NCI-H2227 (cell line): ENCODE measurements at regions not wholly inside any gene's neighbourhood (a gene's known extent, or its start where the extent isn't known, plus 50 kb on each side); places are given as distances from the start of the nearest gene placed in this dataset.

Experiments used
- DNase-seq: peaks from one replicate; lab custom pipeline; 2025; ENCODE audit not compliant: unreplicated experiment; lab: John Stamatoyannopoulos, UW

DNA sequence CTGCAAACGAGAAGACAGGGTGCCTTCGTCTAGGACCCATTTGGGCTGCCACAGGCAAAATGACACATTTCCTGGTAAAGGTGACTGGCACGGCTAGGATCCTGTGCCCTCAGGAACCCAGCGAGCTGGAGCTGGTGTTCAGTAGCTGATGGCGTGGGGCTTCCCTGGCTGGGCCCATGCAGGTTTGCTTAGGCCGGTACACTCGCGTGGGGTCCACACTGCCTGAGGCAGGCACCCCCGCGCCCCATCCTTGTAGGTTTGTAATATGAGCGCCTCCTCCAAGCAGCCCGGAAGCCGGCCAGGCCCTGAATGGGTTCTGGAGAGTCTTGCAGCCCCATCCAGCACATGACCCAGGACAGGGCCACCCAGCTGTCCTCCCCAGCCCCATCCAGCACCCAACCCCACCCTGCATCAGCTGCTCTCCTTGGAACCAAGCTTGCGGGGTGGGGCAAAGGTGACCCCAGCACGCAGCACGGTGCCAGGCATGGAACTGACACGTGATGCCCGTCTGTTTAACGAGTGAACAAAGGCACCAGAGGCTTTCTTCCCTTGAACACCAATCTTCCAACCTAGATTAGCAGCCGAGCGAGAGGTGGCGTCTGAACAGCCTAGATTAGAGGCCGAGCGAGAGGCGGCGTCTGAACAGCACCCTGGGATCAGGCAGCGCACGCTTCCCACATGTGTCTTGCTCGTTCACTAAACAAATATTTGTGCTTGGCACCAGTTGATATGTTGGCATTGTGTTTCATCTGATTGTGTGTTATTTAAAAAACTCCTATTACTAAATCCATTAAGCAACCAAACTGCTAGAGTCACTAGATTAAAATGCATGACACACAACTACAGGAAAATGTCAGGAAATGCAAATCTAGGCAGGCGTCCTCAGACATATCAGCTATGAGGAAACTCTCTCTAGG, 112.1 kb downstream of the DLL1 start:
- DNase-seq = no peak

DNA sequence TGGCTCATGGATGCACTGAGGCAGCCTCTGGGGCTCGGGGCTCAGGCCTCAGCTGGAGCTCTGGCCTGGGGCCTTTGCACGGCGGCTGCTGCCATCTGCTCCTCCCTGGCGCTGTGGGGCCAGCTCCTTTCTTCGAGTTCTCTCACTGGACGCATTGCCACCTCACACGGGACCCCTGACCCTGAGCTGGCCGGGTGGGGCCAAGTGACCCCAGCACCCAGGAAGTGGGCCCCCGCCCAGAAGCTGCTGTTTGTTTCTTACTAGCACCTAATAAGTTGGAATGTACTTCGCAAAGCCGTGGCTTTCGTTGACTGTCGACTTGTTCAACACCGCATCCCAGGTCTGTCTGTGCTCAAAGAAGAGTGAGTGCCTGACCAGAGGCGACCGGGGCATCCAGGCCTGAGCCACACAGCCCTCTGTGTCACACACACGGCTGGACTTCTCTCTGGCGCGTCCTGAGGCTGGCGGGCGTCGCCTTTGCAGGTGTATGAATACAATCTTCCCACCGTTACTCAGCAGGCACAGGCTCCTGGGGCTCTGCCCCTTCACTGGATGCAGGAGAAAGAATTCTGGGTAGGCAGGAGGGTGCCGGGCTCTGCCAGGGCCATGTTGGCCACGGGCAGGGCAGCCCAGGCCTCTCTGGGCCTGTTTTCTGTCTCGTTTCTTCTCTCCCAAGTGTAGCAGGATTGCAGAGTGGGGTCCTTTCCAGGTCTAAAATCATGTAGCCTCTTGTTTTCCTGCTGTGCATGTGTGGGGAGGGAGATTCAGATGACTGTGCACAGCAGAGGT, 112.9 kb downstream of the DLL1 start:
- no peak for DNase-seq

DNA sequence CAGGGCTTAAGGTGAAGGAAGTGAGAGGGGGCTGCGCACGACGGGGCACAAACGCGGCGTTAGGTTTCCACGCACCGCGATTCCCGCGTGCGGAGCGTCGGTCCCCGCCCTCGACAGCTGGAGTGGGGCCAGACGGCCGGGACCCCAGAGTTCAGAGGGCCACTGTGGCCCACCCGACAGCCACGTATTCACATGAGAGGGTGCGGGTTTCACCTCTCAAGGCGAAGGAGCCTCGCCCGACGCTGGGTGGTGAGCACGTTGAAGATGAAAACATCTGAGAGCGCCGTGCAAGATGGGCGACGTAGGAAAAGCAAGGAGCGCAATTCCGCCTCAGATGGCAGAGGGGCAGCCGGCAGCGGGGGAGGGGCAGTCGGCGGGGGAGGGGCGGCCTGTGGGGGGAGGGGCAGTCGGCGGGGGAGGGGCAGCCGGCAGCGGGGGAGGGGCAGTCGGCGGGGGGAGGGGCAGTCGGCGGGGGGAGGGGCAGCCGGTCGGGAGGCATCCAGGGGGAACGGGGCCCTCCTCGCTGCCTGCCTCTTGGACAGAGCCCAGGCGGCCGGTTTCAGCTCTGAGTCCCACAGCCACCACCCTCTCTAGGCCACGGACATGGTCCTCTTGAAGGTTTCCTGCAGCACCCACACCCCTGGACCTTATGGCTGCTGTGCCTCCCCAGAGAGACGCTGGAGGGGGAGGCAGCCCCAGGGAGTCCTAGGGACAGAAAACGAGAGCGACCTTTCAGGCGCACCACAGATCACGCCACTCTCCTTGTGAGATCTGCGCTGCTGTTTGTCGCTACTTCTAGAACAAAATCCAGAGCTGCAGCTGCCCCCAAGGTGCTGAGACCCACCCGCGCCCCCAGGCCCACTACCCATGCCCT, 113.7 kb downstream of the DLL1 start:
- peak; percentile 67 for DNase-seq

DNA sequence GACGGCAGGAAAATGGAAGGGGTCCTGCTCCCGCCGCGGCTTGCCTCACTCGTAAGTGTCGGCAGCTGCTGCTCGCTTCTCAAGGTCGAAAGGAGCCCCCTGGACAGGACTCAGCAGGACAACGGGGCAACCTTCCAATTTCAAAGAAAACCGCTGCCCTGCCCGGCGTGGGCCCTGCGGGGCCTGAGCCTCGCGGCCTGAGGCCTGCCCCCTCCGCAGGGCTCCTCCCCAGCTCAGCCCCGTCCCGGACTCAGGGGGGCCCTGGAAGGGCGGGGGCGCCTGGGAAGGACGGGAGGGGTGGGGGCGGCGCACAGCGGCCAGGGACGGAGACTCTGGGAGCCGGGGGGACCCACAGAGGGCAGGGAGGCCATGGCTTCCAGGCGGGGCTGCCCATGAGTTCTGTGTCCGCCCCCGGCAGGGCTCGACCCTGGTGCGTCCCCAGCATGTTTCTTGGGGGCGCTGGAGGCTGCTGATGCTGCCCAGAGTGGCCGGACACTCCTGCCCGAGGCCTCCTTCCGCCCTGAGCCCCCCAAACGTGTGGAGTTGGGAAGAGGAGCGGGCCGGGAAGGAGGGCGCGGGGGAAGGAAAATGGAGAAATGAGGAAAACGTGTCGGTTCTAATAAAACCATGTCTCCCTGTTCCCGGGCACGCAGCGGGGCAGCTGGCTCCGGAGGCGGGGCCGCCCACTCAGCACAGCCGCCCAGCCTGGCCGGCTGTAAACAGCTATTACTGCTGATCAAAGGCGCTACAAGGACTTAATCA, 114.6 kb downstream of the DLL1 start:
- peak; percentile 70 for DNase-seq

DNA sequence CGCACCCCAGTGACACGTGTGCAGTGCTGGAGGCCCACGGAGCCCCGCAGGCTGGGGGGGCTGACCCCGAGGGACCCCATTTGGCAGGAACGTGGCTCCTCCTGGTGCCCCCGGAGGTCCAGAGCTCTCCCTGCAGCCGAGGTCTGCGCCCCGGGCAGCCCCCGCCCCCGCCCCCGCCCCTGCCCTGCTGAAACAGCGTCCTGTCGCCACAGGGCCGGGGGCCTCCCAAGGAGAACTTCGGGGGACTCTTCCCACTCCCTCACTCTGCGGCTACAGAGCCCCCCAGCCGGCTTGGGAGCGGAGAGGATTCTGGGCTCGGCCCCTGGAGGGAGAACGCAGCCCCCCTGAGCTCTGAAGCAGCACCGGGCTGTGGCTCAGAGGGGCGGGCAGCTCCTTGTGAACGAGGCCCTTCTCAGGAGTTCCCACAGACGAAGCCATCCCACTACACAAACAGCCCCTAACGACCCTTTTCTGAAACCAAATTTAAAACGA, 115.2 kb downstream of the DLL1 start:
- no peak for DNase-seq

DNA sequence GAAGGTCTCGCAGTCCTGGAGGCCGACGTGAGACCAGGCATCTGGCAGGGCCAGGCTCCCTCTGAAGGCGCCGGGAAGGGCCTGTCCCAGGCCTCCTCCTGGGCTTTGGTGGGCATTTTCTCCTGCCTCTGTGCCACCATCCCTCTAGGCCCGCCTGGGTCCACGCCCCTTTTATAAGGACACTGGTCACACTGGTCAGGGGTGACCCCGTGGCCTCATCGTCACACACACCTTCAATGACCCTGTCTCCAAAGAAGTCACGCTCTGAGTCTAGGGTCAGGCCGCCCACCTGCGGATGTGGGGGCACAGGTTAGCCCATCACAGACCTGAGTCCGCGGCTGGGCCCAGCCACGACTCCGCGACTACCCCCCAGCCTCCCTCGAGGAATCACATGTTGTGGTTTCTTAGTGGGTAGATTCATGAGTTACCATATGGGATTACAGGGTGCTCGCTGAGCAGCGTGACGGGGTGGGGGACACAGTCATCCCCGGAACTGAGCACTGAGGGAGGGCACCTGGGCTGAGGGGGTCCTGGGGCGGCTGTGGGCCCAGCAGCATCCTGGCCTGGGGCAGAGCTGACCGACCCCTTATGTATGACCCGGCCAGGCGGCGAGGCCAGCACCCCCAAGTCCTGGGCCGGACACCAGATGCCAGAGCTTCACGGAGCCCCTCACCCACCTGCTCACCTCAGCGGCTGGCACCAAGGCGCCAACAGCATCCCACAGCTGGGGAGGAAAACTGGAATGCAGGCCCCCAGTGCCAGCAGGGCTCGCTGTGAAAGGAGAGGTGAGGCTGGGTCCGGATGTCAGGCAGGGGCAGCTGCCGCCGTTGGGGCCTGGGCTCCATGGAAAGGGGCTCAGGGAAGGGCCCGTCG, 115.9 kb downstream of the DLL1 start:
- DNase-seq = no peak

DNA sequence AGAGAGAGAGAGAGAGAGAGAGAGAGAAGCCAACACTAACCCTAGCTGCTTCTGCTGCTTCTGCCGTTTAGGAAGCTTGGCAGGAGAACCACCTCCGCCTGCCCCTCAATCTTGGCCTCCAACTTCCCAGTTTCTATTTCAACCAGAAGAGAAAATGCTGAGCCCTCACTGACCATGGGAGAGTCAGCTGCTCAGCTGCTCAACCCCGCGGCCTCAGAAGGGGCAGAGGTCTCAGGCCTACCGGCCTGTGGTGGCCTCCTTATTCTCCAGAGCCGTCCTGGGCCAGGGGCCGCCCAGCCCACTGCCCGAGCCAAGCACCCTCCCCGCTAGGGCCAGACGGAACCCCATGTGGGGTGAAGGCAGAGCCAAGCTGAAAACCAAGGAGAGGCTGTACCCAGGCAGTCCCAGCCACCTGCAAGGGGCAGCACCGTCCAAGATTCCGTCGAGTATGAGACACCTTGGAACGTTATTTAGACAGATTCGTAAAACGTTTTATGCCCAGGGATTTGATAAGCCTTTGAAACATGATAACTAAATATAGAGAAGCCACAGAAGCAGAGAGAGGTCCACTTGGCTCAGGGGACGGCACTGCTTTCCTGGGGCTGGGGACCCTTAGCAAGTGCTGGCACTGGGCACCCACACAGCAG, 116.6 kb downstream of the DLL1 start:
- no peak for DNase-seq

DNA sequence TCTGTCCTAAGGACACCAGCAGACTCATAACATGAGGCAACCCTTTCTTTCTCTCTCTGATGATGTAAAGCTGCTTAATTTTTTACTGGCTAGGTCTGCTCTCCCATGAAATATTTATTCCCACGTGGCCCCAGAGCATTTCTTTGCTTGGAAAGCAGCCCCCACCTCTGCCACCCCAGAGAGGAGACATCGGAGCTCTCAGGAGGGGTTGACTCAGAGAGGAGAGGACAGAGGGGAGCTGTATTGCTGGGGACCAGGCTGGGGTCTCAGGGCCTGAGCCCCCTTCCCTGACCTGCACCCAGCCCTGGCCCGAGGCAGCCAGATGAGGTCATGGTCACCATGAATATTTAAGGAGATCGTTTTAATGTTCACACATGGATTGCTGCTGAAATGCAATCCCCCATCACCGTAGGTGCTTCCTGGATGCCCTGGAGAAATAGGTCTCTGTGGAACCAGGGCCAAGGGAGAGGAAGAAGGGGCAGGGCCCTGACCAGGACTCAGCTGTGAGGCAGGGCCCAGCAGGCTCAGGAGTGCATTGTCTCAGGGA, 117.5 kb downstream of the DLL1 start:
- no peak for DNase-seq

DNA sequence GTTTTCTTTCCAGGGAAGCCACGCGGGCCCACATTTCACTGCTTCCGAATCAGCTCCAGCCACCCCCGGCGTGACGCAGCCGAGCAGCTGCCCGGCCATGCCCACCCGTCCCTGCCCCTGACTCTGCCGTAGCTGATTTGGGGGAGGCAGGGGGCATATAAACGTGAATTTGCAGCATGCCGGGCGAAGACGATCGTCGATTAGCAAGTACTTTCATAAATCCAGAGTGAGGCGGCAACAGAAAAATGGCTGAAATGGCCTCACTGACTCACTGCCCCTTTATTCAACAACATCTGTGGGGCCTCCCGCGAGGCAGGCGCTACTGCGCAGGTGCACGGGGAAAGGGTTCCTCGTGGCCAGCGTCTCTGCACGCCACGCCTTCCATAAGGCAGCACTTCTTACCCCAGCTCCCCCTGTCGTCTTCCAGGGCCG, 118.0 kb downstream of the DLL1 start:
- DNase-seq = no peak

DNA sequence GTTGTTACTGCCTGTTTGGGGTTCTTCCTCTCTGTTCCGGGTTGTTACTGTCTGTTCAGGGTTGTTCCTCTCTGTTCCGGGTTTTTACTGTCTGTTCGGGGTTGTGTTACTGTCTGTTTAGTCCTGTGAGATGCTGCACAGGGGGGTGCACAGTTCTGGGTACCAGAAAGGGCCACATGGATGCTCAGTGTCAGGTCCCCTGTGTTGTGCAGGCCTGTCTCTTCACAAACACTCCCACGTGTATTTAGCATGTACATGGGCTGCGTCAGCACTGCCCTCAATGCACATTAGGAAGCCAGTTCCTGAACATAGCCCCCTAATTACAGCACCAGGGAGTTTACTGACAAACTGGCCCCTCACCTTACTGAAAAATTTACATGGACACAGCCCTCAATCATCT, 118.5 kb downstream of the DLL1 start:
- DNase-seq = no peak

DNA sequence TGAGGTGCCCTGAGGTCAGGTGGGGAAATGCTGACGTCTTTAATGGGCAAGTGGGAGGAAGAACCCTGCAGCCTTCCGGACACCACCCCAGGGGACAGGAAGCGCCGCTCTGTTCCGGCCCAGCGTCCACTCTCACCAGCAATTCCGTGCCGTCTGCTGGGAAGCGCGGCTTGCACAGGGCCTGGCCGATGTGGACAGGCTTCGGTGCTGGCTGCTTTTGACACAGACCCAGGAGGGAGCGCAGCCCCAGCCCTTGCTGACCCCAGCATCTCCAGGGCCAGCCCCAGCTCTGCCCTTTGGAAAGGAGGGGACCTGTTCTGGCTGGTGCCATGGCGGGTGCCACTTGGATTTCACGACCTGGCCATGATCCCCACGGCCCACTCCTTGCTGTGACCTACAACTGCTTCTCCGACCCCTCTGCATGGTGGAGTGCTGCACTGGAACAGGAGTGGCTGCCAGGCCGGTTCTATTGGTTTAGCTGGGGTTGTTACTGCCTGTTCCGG, 123.2 kb downstream of the DLL1 start:
- DNase-seq = no peak

DNA sequence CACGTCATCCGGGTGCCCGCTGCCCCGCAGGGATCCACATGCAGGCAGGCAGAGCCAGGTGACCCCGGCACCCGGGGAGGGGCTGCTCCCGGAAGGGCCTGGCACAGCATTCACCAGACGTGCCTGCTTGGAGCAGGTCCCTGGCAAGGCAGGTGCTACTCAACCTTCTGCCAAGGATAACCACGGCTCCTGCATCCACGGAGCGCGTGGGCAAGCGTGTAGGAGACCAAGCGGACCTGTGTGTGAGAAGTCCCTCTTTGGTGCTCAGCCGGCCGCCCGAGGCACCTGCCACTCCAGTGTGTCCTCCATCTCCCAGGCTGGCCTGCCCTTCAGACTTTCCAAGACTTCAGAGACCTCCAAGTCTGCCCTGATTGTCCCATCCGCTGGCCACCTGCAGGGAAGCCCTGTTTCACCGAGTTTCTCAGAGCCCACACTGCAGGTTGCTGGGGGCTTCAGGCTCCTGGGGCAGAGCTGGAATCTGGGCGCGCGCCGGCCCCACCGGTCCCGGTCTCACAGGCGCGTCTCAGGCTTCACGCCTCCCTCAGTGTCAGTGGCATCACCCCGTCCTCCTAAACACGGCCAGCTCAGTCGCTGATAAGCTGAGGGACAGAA, 124.3 kb downstream of the DLL1 start:
- DNase-seq = no peak

DNA sequence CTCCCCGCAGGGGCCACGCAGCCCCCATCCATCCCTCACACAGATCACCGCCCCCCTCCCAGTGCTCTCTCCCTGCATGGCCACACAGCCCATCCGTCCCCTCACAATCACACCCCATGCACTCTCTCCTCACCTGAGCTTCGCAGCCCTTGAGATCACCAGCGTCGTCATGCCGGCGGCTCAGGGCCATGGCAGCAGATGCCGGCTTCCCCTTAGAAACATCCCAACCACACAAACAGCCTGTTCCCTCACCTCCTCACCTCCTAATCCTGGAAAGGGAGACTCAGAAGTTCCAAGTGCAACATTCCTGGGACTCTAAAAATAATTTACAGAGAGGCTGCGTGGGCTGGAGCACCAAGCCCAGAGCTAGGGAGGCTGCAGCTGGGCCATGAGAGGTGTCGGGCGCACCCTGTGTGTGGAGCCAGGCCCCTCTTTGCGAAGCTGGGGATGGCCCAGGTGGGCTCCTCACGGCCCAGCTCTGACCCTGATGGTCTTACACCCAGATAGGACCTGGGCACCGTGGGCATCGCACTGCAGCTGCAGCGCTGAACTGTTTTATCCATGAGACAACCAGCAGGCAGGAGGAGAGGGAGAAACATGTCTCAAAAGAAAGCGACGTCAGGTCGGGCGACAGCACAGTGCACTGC, 125.3 kb downstream of the DLL1 start:
- no peak for DNase-seq

DNA sequence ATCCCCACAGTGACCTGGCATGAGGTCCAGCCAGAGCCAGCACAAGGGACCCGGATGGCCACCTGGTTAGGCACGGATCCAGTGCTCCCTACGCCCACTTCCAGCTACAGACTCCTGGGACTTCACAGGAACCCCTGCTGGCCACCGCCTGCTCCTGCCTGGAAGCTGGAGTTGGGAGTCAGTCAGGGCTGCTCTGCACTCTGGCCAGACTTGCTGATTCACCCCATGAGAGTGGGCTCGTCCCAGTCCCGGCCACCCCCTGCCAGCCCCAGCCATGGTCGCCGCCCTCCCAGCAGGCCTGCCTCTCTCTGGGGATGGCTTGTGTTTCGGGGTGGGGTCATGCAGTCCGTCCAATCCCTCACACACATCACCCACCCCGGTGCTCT, 125.8 kb downstream of the DLL1 start:
- DNase-seq = no peak

DNA sequence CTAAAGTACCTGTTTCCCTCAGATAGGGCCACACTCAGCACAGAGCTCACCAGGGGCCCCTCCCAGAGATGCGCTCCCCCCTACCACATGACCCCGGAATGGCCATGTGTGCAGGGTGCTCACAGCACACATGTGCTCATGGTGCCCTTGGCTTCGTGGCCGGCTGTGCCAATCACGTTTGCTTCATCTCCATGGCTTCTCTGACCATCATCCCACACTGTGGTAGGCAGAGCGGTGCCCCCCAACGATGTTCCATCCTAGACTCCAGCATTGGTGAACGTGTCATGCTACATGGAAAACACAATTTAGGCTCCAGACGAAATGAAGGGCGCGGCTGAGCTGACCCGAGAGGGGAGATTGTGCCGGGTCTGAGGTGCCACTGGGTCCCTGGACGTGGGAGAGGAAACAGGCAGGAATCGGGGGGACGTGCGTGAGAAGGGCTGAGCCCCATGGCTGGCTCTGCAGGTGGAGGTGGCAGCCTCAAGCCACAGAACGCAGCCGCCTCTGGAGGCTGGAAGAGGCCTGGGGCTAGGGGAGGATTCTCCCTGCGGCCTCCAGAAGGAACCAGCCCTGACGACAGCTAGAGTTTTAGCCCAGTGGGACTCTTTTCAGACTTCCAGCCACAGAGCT, 126.5 kb downstream of the DLL1 start:
- no peak for DNase-seq

DNA sequence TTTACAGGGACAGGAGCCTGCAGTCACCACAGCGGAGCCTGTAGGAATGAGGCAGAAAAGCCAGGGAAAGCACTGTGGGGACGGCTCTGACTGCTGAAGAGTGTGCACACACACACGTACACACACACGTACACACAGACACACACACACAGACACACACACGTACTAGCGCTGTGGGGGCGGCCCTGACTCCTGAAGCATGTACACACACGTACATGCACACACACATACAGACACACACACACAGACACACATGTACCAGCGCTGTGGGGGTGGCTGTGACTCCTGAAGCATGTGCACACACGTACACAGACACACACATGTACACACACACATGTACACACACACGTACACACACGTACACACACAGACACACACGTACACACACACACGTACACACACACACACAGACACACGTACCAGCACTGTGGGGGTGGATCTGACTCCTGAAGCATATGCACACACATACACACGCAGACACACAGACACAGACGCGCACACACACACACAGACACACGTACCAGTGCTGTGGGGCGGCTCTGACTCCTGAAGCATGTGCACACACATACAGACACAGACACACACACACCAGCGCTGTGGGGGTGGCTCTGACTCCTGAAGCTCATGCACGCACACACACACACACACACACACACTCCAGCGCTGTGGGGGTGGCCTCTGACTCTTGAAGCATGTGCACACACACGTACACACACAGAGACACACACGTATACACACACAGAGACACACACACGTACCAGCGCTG, 127.3 kb downstream of the DLL1 start:
- DNase-seq = no peak
